OCI-LY3 (cell line): ENCODE measurements at regions not wholly inside any gene's neighbourhood (a gene's known extent, or its start where the extent isn't known, plus 50 kb on each side); places are given as distances from the start of the nearest gene placed in this dataset.

Source experiments
- H2AFZ ChIP-seq: fragments of 200-600, 300-600 bp; shearing (Covaris generic); 2 replicates; pipeline ENCODE4 v1.6.0; 2014; ENCODE audit warnings: antibody characterized with exemption, low read depth, low read length
- H3K27ac ChIP-seq: fragments of 200-600, 300-600 bp; sonication (generic); 2 replicates; pipeline ENCODE4 v1.5.1; 2014; ENCODE audit warnings: mild to moderate bottlenecking, low read length, moderate library complexity, mixed read lengths
- H3K27me3 ChIP-seq: fragments of 200-600, 300-600 bp; sonication (generic); 2 replicates; pipeline ENCODE4 v1.6.1; 2014; ENCODE audit warnings: low read depth, low read length, mixed read lengths
- H3K36me3 ChIP-seq: fragments of 200-600, 300-600 bp; sonication (generic); replicated peaks from 2 replicates; pipeline ENCODE3; 2014; ENCODE audit warnings: low read depth, low read length, mixed read lengths
- H3K4me1 ChIP-seq: fragments of 300-600, 200-600 bp; sonication (generic); 2 replicates; pipeline ENCODE4 v1.6.1; 2014; ENCODE audit warnings: low read length, mixed read lengths
- H3K4me2 ChIP-seq: fragments of 200-600, 300-600 bp; sonication (generic); 2 replicates; pipeline ENCODE4 v1.6.1; 2014; ENCODE audit warnings: low read length, mixed read lengths
- H3K4me3 ChIP-seq: fragments of 300-600, 200-600 bp; sonication (generic); 2 replicates; pipeline ENCODE4 v1.5.1; 2014; ENCODE audit warnings: antibody characterized with exemption, mild to moderate bottlenecking, low read length, moderate library complexity
- H3K79me2 ChIP-seq: fragments of 300-600, 200-600 bp; shearing (Covaris generic); 2 replicates; pipeline ENCODE4 v1.6.1; 2014; ENCODE audit warnings: mild to moderate bottlenecking, low read length, mixed read lengths
- H3K9ac ChIP-seq: fragments of 300-600, 200-600 bp; shearing (Covaris generic); 2 replicates; pipeline ENCODE4 v1.6.0; 2014; ENCODE audit warnings: mild to moderate bottlenecking, low read length, moderate library complexity
- H3K9me3 ChIP-seq: fragments of 200-600, 300-600 bp; shearing (Covaris generic); 2 replicates; pipeline ENCODE4 v1.6.1; 2014; ENCODE audit warnings: low read length, mixed read lengths; ENCODE audit not compliant: insufficient read depth
- H4K20me1 ChIP-seq: fragments of 200-600, 300-600 bp; sonication (generic); 2 replicates; pipeline ENCODE4 v1.6.1; 2016; ENCODE audit warnings: low read length, mixed read lengths; ENCODE audit not compliant: insufficient read depth
- CTCF ChIP-seq: fragments of 200-600, 300-600 bp; sonication (generic); IDR thresholded peaks from 2 replicates; pipeline ENCODE4 v1.5.1; 2014; ENCODE audit warnings: antibody characterized with exemption, low read length, low read depth
- EZH2phosphoT487 ChIP-seq: fragments of 200-600 bp; shearing (Covaris generic); IDR thresholded peaks from 2 replicates; pipeline ENCODE4 v1.6.1; 2018; ENCODE audit warnings: antibody characterized with exemption, mixed run types, low read depth

GRCh38 chr5:124297826-124298225 is 448.6 kb downstream of the ZNF608 start:
- no peak overlapping the region for H3K27ac ChIP-seq
- TF ChIP-seq CTCF = no peak
- TF ChIP-seq EZH2phosphoT487 = no peak
- no peaks in the 10 kb centered on the region for H3K27me3 ChIP-seq
- no peaks in the 10 kb centered on the region for H3K4me1 ChIP-seq
- no peaks in the 10 kb centered on the region for H3K79me2 ChIP-seq
- no peaks in the 10 kb centered on the region for H3K36me3 ChIP-seq
- H3K9ac ChIP-seq = no peak overlapping the region
- no peak overlapping the region for H3K4me3 ChIP-seq
- no peak overlapping the region for H3K4me2 ChIP-seq
- no peaks in the 10 kb centered on the region for H4K20me1 ChIP-seq
- no peak overlapping the region for H2AFZ ChIP-seq
- no peaks in the 10 kb centered on the region for H3K9me3 ChIP-seq

- Histone ChIP-seq H3K4me2 (no peak overlapping the region), H4K20me1 (no peaks in the 10 kb centered on the region), H3K36me3 (no peaks in the 10 kb centered on the region), H3K4me3 (no peak overlapping the region), H3K27me3 (no peaks in the 10 kb centered on the region), H3K79me2 (no peaks in the 10 kb centered on the region), H3K27ac (no peak overlapping the region), H3K9ac (no peak overlapping the region), H3K9me3 (no peaks in the 10 kb centered on the region), H3K4me1 (no peaks in the 10 kb centered on the region), H2AFZ (no peak overlapping the region)
- TF ChIP-seq EZH2phosphoT487 (no peak), CTCF (no peak)
Measured at GRCh38 chr5:124292322-124292855, 454.1 kb downstream of the ZNF608 start.

- H3K27me3 ChIP-seq = no peaks in the 10 kb centered on the region
- no peak overlapping the region for H3K9ac ChIP-seq
- no peaks in the 10 kb centered on the region for H3K36me3 ChIP-seq
- no peak overlapping the region for H3K27ac ChIP-seq
- H3K4me1 ChIP-seq = no peaks in the 10 kb centered on the region
- no peak overlapping the region for H2AFZ ChIP-seq
- TF ChIP-seq CTCF = no peak
- TF ChIP-seq EZH2phosphoT487 = no peak
- H3K79me2 ChIP-seq = no peaks in the 10 kb centered on the region
- no peaks in the 10 kb centered on the region for H3K9me3 ChIP-seq
- H3K4me3 ChIP-seq = no peak overlapping the region
- no peaks in the 10 kb centered on the region for H4K20me1 ChIP-seq
- no peak overlapping the region for H3K4me2 ChIP-seq
Measured at GRCh38 chr5:124289641-124290311, 456.7 kb downstream of the ZNF608 start.

- H3K27ac ChIP-seq = no peak overlapping the region
Measured at GRCh38 chr5:124289130-124289529, 457.3 kb downstream of the ZNF608 start.

More at GRCh38 chr5:124289130-124289529, 457.3 kb downstream of the ZNF608 start:
- Histone ChIP-seq H3K9ac (no peak overlapping the region), H2AFZ (no peak overlapping the region), H3K79me2 (no peaks in the 10 kb centered on the region), H3K4me1 (no peaks in the 10 kb centered on the region), H4K20me1 (no peaks in the 10 kb centered on the region), H3K27me3 (no peaks in the 10 kb centered on the region), H3K4me3 (no peak overlapping the region), H3K36me3 (no peaks in the 10 kb centered on the region), H3K4me2 (no peak overlapping the region), H3K9me3 (no peaks in the 10 kb centered on the region)
- TF ChIP-seq CTCF (no peak), EZH2phosphoT487 (no peak)
